DMS153 (cell line): ENCODE measurements at regions not wholly inside any gene's neighbourhood (a gene's known extent, or its start where the extent isn't known, plus 50 kb on each side); places are given as distances from the start of the nearest gene placed in this dataset.
A peak's percentile ranks its signal among the peaks of the same experiment; 100 is the strongest.

ENCODE experiments used
- DNase-seq: peaks from one replicate; lab custom pipeline; 2025; lab: John Stamatoyannopoulos, UW

DNA sequence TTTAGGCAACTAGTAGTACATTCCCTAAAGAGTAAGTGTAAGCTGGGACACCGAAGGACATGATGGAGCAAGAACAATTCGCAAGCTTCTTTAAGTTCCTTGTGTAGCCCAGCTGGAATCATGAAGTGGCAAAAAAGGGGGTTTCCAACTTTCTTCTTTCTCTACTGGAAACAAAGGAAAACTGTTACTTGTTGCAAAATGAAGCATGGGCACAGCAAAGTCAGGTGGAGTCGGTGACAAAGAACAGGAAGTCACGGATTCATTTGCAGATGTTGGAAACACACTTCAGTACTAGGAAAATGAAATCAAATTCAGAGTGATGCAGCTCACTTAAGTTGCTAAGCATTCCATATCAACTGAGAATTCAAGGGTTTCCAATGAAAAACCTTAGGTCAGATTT, 706.9 kb upstream of the STXBP6 start:
- DNase-seq = peak; percentile 47

DNA sequence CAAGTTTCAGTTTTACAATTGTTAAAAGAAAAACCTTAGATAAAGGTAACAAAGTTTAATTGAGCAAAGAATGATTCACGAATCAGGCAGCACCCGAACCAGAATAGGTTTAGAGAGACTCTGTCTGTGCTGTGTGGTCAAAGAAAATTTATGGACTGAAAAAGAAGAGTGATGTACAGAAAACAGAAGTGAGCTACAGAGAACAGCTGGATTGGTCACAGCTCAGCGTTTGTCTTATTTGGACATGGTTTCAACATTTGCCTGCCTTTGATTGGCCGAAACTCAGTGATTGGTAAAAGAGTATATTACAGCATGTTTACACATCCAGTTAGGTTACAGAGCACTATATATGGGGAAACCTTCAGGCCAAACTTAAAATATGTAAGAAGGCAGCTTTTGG, 703.2 kb upstream of the STXBP6 start:
- no peak for DNase-seq

DNA sequence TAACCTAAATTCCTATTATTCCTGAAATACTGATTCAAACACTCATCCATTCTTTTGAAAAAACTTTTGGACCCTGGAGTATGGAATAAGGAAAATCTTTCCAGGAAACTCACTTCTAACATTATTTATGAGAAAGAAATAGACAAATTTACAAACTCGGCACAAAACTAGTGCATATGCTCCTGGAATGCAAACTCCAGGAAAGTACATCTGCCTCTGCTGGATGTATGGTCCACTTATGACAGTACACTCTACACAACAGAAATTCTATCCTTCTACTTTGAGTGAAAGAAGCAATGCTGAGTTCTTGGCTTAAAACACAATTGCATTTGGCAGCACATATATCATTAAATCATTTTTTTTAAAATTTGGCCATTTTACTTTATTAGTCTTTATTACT, 700.5 kb upstream of the STXBP6 start:
- no peak for DNase-seq
